ENCODE measurements at regions not wholly inside any gene's neighbourhood (a gene's known extent, or its start where the extent isn't known, plus 50 kb on each side); places are given as distances from the start of the nearest gene placed in this dataset.

GRCh38 chr6:166036316-166037095, 131.1 kb downstream of the TBXT start (continued):
- no peak for TF ChIP-seq CTCF (IDR thresholded peaks at IDR 0.05; ENCODE audit: poor library complexity, severe bottlenecking)

GRCh38 chr6:166032366-166033200, 135.1 kb downstream of the TBXT start:
- TF ChIP-seq REST (IDR thresholded peaks at IDR 0.05; ENCODE audit: borderline replicate concordance) (no peak), TAF1 (IDR thresholded peaks at IDR 0.05; ENCODE audit: low read depth) (no peak), POLR2AphosphoS5 (IDR thresholded peaks at IDR 0.05) (no peak), SMC3 (conservative IDR thresholded peaks at IDR 0.05; ENCODE audit: poor library complexity) (no peak), MXI1 (conservative IDR thresholded peaks at IDR 0.05; ENCODE audit: poor library complexity, severe bottlenecking) (no peak), EZH2 (IDR thresholded peaks at IDR 0.05; ENCODE audit: borderline replicate concordance, insufficient read depth, low read length, poor library complexity, severe bottlenecking) (no peak), EP300 (conservative IDR thresholded peaks at IDR 0.05; ENCODE audit: poor library complexity, severe bottlenecking) (no peak), RAD21 (conservative IDR thresholded peaks at IDR 0.05) (no peak), CTCF (IDR thresholded peaks at IDR 0.05; ENCODE audit: poor library complexity, severe bottlenecking) (no peak)
- no peak overlapping the region for H3K27ac ChIP-seq (ENCODE audit: low read length)
- no peaks in the 10 kb centered on the region for H3K36me3 ChIP-seq (ENCODE audit: insufficient read depth, low read length)
- no peaks in the 10 kb centered on the region for H3K79me2 ChIP-seq (replicated peaks; ENCODE audit: insufficient read depth, low read length)
- no peaks in the 10 kb centered on the region for H4K20me1 ChIP-seq (ENCODE audit: insufficient read depth)
- no peak overlapping the region for H3K4me2 ChIP-seq (ENCODE audit: low read length)
- no peaks in the 10 kb centered on the region for H3K9me3 ChIP-seq (ENCODE audit: low read length)
- no peaks in the 10 kb centered on the region for H3K9me2 ChIP-seq (ENCODE audit: insufficient read depth, low read length)
- no peaks in the 10 kb centered on the region for H3K27me3 ChIP-seq (ENCODE audit: insufficient read depth, low read depth, low read length)
- H3K4me3 ChIP-seq (ENCODE audit: low read length): no peak overlapping the region
- H3F3A ChIP-seq (ENCODE audit: insufficient read depth, low read length, poor library complexity, severe bottlenecking): no peaks in the 10 kb centered on the region
- no peak overlapping the region for H3K9ac ChIP-seq (ENCODE audit: low read length)
- no peak overlapping the region for H2AFZ ChIP-seq (ENCODE audit: low read depth, low read length)

Data from neural cell (in vitro differentiated cells).